GM03348 (cell line): ENCODE measurements at regions not wholly inside any gene's neighbourhood (a gene's known extent, or its start where the extent isn't known, plus 50 kb on each side); places are given as distances from the start of the nearest gene placed in this dataset.

Experiments
- DNase-seq: peaks from one replicate; pipeline ENCODE4 v3.0.0; 2012; ENCODE audit warnings: low spot score

DNA sequence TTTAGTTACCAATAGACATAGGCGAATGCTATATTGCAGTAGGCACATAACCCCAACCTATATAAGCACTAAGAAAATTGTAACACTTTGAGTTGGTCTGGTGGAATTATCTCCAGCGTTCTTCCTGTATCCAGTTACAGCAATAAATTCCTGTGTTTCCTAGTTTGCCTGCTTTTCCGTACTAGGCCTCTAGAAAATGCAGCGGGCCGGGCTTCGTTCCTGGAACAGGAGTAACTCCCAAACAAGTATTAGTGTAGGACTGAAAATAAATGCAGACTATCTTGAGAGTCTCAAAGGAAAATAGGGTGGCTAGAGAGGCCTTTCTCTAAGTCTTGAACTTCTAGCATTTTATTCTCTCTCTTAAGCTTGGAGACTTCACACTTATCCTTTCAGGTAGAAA is 159.8 kb downstream of the OR13H1 start:
- no peak for DNase-seq

DNA sequence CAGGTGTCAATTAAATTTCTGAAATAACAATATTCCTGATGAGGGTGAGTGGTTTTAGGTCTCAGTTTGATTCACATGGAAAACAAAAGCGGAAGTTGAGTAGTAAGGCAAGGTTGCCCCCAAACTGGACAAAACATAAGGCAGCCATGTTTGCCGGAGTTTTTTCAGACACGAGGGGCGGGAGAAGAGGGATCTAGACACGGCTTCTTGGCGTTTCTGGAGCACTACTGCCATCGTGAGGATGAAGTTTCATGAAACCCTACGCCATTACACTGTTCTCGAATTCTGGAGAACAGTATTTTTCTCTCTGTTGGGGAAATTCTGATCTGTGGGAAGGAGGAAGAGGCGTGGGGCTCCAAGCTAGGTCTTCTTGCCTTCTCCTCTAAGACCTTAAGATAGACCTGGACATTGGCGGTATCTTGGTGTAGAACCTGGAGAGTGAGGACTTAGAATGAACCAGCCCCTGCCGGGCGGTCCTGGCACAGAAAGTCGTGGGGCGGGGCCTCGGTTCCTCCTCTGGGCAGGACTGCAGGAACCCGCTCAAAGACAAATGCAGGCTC is 160.3 kb downstream of the OR13H1 start:
- DNase-seq, result peak; percentile 11

GRCh38 chrX:131709553-131709952 is 165.7 kb downstream of the OR13H1 start:
- no peak for DNase-seq

GRCh38 chrX:131711478-131711867 is 167.6 kb downstream of the OR13H1 start:
- DNase-seq, result no peak

GRCh38 chrX:131723646-131724045 is 179.8 kb downstream of the OR13H1 start:
- no peak for DNase-seq

DNA sequence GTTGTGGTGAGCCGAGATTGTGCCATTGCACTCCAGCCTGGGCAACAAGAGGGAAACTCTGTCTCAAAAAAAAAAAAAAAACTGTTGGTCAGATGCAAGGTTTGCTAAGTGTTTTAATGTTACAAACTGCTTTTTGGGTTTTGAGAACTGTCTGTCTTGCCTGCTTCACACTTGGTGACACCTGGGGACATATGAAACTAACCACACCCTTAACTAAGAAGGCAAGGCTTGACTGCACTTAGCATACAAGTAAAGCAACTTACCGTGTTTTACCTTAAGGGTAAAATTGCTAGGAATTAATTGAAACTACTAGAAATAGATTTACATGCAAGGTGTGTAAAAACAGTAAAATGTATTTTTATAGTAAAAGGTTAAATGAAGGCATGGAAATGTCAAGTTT is 180.4 kb downstream of the OR13H1 start:
- no peak for DNase-seq

DNA sequence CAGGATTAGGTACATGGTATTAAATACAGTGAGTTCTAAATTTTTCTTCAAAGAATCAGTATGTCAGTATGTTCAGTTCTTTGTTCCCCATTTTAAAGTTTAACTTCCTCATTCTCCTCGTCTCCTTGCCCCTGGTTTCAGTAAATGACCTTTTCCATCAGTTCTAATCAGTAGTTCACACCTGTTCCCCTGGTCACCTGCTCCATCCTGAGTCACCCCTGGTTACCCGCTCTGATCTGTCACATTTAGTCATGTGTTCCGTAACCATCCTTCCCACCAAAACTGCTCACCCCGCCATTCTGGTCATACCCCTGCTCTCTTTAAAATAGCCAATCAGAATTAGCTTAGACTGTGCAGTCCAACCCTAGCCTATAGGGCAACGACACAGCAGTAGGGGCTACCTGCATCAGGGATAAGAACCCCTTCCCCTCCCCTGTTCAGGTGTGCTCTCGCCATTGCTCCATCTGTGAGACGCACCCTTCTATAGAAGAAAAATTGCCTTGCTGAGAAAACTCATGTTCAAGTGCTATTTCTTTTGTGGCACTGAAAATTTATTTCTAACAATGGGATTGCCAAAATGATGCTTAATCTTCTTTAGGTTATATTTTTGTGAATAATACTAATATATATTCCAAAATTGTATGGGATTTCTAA is 181.3 kb downstream of the OR13H1 start:
- DNase-seq, result no peak

DNA sequence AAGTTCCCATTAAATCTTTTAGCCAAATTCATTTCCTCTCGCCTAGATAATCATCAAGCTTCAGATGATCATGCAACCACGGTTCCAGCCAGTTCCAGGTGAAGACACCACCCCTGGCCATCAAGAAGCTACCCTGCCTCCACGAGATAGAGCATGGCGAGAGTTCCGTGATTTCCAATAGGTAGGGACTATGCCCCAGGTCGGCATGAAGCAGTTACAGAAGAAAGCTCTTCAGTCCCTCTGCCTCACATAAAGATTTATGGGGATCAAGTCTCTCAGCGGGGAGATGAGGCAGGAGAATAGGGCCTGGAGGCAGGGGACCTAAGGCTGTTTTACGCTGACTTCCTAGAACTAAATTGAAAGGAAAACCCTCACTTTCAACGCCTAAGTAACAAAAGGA is 183.9 kb downstream of the OR13H1 start:
- no peak for DNase-seq

- no peak for DNase-seq
These were observed 184.6 kb downstream of the OR13H1 start for GRCh38 chrX:131728295-131729145.

DNA sequence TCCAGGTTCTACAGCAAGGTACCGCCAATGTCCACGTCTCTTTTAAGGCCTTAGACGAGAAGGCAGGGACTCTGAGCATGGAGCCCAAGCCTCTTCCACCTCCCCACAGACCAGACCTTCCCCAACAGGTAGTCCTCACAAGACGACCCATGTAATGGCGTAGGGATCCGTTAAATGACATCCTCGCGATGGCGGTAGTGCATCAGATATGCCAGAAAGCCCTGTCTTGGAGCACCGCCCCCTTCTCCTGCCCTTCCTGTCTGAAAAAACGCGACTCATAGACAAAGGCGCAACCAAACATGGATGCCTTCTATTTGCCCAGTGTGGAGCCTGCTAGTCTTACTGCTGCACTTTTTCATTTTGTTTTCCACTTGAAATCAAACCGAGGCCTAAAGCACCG is 185.4 kb downstream of the OR13H1 start:
- DNase-seq, result no peak

DNA sequence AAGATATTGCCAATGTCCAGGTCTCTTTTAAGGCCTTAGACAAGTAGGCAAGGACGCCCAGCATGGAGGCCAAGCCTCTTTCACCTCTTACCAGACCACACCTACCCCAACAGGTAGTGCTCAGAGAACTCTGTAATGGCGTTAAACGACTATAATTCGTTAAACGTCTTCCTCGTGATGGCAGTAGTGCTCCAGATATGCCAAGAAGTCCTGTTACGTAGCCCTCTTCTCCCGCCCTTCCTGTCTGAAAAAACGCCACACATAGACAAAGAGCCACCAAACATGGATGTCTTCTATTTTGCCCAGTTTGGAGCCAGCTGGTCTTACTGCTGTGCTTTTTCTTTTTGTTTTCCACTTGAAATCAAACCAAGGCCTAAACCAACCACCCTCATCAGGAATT is 190.7 kb downstream of the OR13H1 start:
- no peak for DNase-seq

DNA sequence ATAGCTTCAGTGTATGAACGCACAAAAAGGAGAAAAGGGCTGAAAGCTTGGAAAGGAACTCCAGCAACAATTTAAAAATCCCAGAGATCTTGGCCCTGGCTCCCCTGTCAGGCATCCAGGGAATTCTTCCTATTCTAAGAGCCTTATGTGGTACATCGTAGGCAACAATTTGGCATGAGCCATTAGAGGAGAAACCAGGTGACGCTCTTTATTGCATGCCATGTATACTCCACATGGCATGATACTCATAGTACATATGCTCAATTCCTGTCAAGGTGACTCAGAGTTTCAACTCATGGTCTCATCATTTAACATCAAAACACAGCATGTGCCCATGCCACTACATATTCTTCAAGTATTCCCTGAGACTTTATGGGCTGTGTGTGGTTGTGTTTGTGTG is 191.3 kb downstream of the OR13H1 start:
- no peak for DNase-seq

GRCh38 chrX:131739823-131740222 is 195.9 kb downstream of the OR13H1 start:
- no peak for DNase-seq

DNA sequence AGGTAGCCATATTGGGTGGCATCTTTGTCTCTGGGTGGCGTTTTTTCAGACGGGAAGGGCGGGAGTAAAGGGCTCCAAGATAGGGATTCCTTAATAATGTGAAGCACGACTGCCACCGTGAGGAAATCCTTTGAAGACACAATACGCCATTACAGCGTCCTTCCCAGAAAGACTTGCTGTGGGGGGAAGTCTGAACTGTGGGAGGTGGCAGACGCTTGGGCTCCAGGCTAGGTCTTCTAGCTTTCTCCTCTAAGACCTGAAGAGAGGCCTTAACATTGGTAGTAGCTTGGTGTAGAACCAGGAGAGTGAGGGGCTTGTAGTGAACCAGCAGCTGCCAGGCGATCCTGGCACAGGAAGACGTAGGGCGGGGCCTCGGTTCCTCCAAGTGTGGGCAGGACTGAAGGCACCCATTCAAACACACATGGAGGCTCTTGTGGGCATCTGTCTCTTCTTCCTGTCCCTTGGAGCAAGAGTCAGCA is 197.3 kb downstream of the OR13H1 start:
- no peak for DNase-seq

DNA sequence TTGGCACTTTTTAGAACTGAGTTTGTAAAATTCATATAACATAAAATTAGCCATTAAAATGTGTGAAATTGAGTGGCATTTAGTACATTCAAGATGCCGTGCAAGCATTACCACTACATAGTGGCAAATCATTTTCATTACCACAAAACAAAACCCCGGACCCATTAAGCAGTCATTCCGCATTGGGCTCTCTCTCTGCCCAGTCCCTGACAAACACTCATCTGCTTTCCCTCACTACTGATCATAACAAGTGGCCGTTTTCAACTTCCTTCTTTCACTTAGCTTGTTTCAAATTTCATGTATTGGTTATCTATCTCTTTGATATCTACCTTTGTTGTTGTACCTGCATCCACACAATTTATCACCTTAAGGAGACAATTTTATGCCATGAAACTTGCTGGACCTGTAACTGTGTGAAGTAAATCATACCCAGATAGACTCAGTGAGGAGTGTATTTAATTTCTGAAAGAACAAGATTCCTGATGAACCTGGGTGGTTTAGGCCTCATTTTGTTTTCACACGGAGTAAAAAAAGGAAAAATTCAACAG is 202.1 kb downstream of the OR13H1 start:
- no peak for DNase-seq

GRCh38 chrX:131746491-131746968 is 202.7 kb downstream of the OR13H1 start:
- no peak for DNase-seq

- no peak for DNase-seq
These were observed 203.3 kb downstream of the OR13H1 start for GRCh38 chrX:131747173-131747572.

GRCh38 chrX:131752493-131753198 is 208.8 kb downstream of the OR13H1 start:
- DNase-seq, result no peak

GRCh38 chrX:131762802-131763234 is 218.9 kb downstream of the OR13H1 start:
- DNase-seq, result peak; percentile 10

DNA sequence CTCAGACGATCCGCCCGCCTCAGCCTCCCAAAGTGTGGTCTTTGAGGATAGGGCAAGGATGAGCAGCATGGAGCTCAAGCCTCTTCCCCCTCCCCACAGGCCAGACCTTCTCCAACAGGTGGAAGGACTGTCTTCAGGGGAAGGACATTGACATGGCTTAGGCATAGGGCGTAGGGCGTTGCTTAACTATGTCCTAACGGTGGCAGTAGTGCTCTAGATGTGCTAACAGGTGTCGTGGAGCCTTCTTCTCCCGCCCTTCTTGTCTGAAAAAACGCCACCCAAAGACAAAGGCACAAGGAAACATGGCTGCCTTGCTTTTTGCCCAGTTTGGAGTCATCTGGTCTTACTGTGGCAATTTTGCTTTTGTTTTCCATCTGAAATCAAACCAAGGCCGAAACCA is 219.8 kb downstream of the OR13H1 start:
- peak; percentile 6 for DNase-seq

- no peak for DNase-seq
These were observed 220.3 kb downstream of the OR13H1 start for GRCh38 chrX:131764216-131764615.
